NCI-H1092 treated with DMSO at 0.1 percent for 48 hours (cell line): ENCODE measurements at regions not wholly inside any gene's neighbourhood (a gene's known extent, or its start where the extent isn't known, plus 50 kb on each side); places are given as distances from the start of the nearest gene placed in this dataset.

Experiments used
- DNase-seq: peaks from one replicate; lab custom pipeline; 2025; lab: John Stamatoyannopoulos, UW

- DNase-seq = no peak
These were observed 446.2 kb upstream of the MGMT start for GRCh38 chr10:129020651-129021330.

GRCh38 chr10:129021594-129022304 is 445.3 kb upstream of the MGMT start:
- DNase-seq = no peak

GRCh38 chr10:129023082-129023481 is 444.0 kb upstream of the MGMT start:
- DNase-seq = no peak

GRCh38 chr10:129024046-129024445 is 443.0 kb upstream of the MGMT start:
- no peak for DNase-seq

GRCh38 chr10:129025787-129026186 is 441.3 kb upstream of the MGMT start:
- DNase-seq = no peak

- DNase-seq = no peak
These were observed 439.1 kb upstream of the MGMT start for GRCh38 chr10:129027906-129028305.

- DNase-seq = no peak
These were observed 438.6 kb upstream of the MGMT start for GRCh38 chr10:129028451-129028850.

GRCh38 chr10:129029051-129029450 is 438.0 kb upstream of the MGMT start:
- no peak for DNase-seq

GRCh38 chr10:129029851-129030602 is 437.0 kb upstream of the MGMT start:
- no peak for DNase-seq

GRCh38 chr10:129030603-129030895 is 436.5 kb upstream of the MGMT start:
- no peak for DNase-seq

GRCh38 chr10:129030996-129031843 is 435.8 kb upstream of the MGMT start:
- peak; percentile 12 for DNase-seq

GRCh38 chr10:129031844-129032150 is 435.2 kb upstream of the MGMT start:
- no peak for DNase-seq

GRCh38 chr10:129032372-129033313 is 434.4 kb upstream of the MGMT start:
- DNase-seq = no peak

- no peak for DNase-seq
These were observed 433.7 kb upstream of the MGMT start for GRCh38 chr10:129033340-129033739.

GRCh38 chr10:129033790-129034272 is 433.2 kb upstream of the MGMT start:
- DNase-seq = no peak

GRCh38 chr10:129035052-129035827 is 431.8 kb upstream of the MGMT start:
- DNase-seq = no peak

- DNase-seq = no peak
These were observed 428.5 kb upstream of the MGMT start for GRCh38 chr10:129038522-129038921.

- DNase-seq = no peak
These were observed 427.4 kb upstream of the MGMT start for GRCh38 chr10:129039406-129040370.

- no peak for DNase-seq
These were observed 426.7 kb upstream of the MGMT start for GRCh38 chr10:129040377-129040776.
